WTC11 (cell line): ENCODE measurements at regions not wholly inside any gene's neighbourhood (a gene's known extent, or its start where the extent isn't known, plus 50 kb on each side); places are given as distances from the start of the nearest gene placed in this dataset.

Source experiments
- ATAC-seq: fragments of 200-7000 bp; cut with Tn5 transposase; 2 replicates; pipeline ENCODE4 v1.10.0; 2021; ENCODE audit warnings: mild to moderate bottlenecking, moderate library complexity
- CTCF ChIA-PET: fragments of 300-600 bp; sonication (Branson Sonifier 250); formaldehyde crosslinking; loops from one replicate; lab custom pipeline; 2021; ENCODE audit warnings: antibody characterized with exemption; lab: Charles Lee
- POLR2A ChIA-PET: fragments of 350-600 bp; sonication (Branson Sonifier 250); formaldehyde crosslinking; loops from one replicate; lab custom pipeline; 2021; ENCODE audit warnings: antibody characterized with exemption; lab: Charles Lee
- DNase-seq: peaks from one replicate; pipeline ENCODE4 v3.0.0; 2021; ENCODE audit warnings: low spot score
- H3K27ac Mint-ChIP-seq: 2 replicates; pipeline ENCODE4 v1.8.0; 2021; ENCODE audit warnings: mixed read lengths
- H3K27me3 Mint-ChIP-seq: 2 replicates; pipeline ENCODE4 v1.8.0; 2021; ENCODE audit warnings: low read depth, mild to moderate bottlenecking, moderate library complexity, mixed read lengths
- H3K36me3 Mint-ChIP-seq: 2 replicates; pipeline ENCODE4 v1.8.0; 2021; ENCODE audit warnings: mixed read lengths
- H3K4me1 Mint-ChIP-seq: 2 replicates; pipeline ENCODE4 v1.8.0; 2022; ENCODE audit warnings: mixed read lengths
- H3K4me3 Mint-ChIP-seq: 2 replicates; pipeline ENCODE4 v1.8.0; 2021; ENCODE audit warnings: mild to moderate bottlenecking, moderate library complexity, mixed read lengths
- H3K9me3 Mint-ChIP-seq: 2 replicates; pipeline ENCODE4 v1.8.0; 2021; ENCODE audit warnings: mixed read lengths
- CDX4 ChIP-seq: fragments of 250-450 bp; sonication (Bioruptor Pico); IDR thresholded peaks from 2 replicates; pipeline ENCODE4 v1.9.0; 2021; ENCODE audit warnings: moderate library complexity, mild to moderate bottlenecking, inconsistent platforms, borderline replicate concordance
- CTCF ChIP-seq: fragments of 200-600 bp; IDR thresholded peaks from 2 replicates; pipeline ENCODE4 v1.8.0; 2022; ENCODE audit warnings: antibody characterized with exemption
- E2F5 ChIP-seq: sonication (generic); formaldehyde crosslinking; IDR thresholded peaks from 2 replicates; pipeline ENCODE4 v1.8.1; 2022; ENCODE audit warnings: mild to moderate bottlenecking, moderate library complexity, missing genetic modification reagents
- ELF4 ChIP-seq: sonication (generic); formaldehyde crosslinking; IDR thresholded peaks from 2 replicates; pipeline ENCODE4 v1.8.1; 2022; ENCODE audit warnings: low read depth, mild to moderate bottlenecking, moderate library complexity, missing genetic modification reagents
- FOXP1 ChIP-seq: sonication (generic); formaldehyde crosslinking; IDR thresholded peaks from 2 replicates; pipeline ENCODE4 v1.8.0; 2022; ENCODE audit warnings: missing genetic modification reagents, mild to moderate bottlenecking, moderate library complexity, borderline replicate concordance
- GRHL2 ChIP-seq: fragments of 250-450 bp; sonication (Bioruptor Pico); IDR thresholded peaks from 2 replicates; pipeline ENCODE4 v1.8.0; 2022; ENCODE audit warnings: mild to moderate bottlenecking, moderate library complexity; ENCODE audit not compliant: insufficient replicate concordance, severe bottlenecking
- JAZF1 ChIP-seq: fragments of 250-450 bp; sonication (Bioruptor Pico); IDR thresholded peaks from 2 replicates; pipeline ENCODE4 v1.9.0; 2021; ENCODE audit warnings: moderate library complexity, mild to moderate bottlenecking, inconsistent platforms
- MYBL2 ChIP-seq: sonication (generic); formaldehyde crosslinking; IDR thresholded peaks from 2 replicates; pipeline ENCODE4 v1.8.1; 2023; ENCODE audit warnings: mild to moderate bottlenecking, moderate library complexity, missing genetic modification reagents
- NFE2L1 ChIP-seq: sonication (generic); formaldehyde crosslinking; IDR thresholded peaks from 2 replicates; pipeline ENCODE4 v1.8.1; 2023; ENCODE audit warnings: missing genetic modification reagents
- NFYB ChIP-seq: sonication (generic); formaldehyde crosslinking; conservative IDR thresholded peaks from 2 replicates; pipeline ENCODE4 v1.8.0; 2022; ENCODE audit warnings: low read depth, missing genetic modification reagents
- NR3C1 ChIP-seq: sonication (generic); formaldehyde crosslinking; conservative IDR thresholded peaks from 2 replicates; pipeline ENCODE4 v1.8.1; 2023; ENCODE audit warnings: low read depth, mild to moderate bottlenecking, missing genetic modification reagents
- SP1 ChIP-seq: sonication (generic); formaldehyde crosslinking; conservative IDR thresholded peaks from 2 replicates; pipeline ENCODE4 v1.8.1; 2022; ENCODE audit warnings: missing genetic modification reagents
- TCF7 ChIP-seq: sonication (generic); formaldehyde crosslinking; IDR thresholded peaks from 2 replicates; pipeline ENCODE4 v1.8.0; 2022; ENCODE audit warnings: mild to moderate bottlenecking, low read depth, missing genetic modification reagents, moderate library complexity
- ZNF396 ChIP-seq: fragments of 250-450 bp; sonication (Bioruptor Pico); IDR thresholded peaks from 2 replicates; pipeline ENCODE4 v1.8.0; 2021; ENCODE audit warnings: mild to moderate bottlenecking, moderate library complexity, borderline replicate concordance
- ZSCAN18 ChIP-seq: fragments of 250-450 bp; sonication (Bioruptor Pico); IDR thresholded peaks from 2 replicates; pipeline ENCODE4 v2.1.2; 2022; ENCODE audit warnings: mild to moderate bottlenecking, moderate library complexity
- TF ChIP-seq, protein P1 (sequence below): sonication (generic); formaldehyde crosslinking; IDR thresholded peaks from 2 replicates; pipeline ENCODE4 v1.8.1; 2022; ENCODE audit warnings: low read depth, mild to moderate bottlenecking, moderate library complexity, missing genetic modification reagents, borderline replicate concordance
- TF ChIP-seq, protein P2 (sequence below): sonication (generic); formaldehyde crosslinking; IDR thresholded peaks from 2 replicates; pipeline ENCODE4 v1.8.1; 2023; ENCODE audit warnings: mild to moderate bottlenecking, missing genetic modification reagents
- TF ChIP-seq, protein P3 (sequence below): sonication (generic); formaldehyde crosslinking; IDR thresholded peaks from 2 replicates; pipeline ENCODE4 v1.8.0; 2023; ENCODE audit warnings: missing genetic modification reagents

DNA sequence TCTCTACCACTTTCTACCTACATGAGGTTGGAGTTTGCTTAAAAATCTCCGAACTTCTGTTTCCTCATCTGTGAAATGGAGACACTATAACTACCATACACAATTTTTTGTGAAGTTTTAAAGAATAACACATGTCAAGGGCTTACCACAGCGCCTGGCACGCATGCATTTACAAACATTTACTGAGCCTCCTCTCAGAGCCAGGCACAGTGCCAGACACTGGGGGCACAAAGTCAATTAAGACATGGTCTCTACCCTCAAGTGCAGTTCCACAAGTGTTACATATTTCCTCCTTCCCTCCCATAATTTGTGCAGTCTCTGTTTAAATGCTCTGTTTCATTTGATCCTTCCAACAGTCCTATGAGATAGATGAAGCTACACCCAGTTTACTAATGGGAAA lies 356.4 kb upstream of the ESRRG start (continued):
- TF ChIP-seq NR3C1 (CRISPR knock-in tag) (no peak), JAZF1 (CRISPR knock-in tag) (no peak), ZNF396 (CRISPR knock-in tag) (no peak), ELF4 (CRISPR knock-in tag) (no peak), CDX4 (CRISPR knock-in tag) (no peak), NFE2L1 (no peak), NFYB (no peak), E2F5 (CRISPR knock-in tag) (no peak), TCF7 (CRISPR knock-in tag) (no peak)
- TF ChIP-seq, protein P1, sequence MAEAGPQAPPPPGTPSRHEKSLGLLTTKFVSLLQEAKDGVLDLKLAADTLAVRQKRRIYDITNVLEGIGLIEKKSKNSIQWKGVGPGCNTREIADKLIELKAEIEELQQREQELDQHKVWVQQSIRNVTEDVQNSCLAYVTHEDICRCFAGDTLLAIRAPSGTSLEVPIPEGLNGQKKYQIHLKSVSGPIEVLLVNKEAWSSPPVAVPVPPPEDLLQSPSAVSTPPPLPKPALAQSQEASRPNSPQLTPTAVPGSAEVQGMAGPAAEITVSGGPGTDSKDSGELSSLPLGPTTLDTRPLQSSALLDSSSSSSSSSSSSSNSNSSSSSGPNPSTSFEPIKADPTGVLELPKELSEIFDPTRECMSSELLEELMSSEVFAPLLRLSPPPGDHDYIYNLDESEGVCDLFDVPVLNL (CRISPR knock-in tag) = no peak
- TF ChIP-seq, protein P2, sequence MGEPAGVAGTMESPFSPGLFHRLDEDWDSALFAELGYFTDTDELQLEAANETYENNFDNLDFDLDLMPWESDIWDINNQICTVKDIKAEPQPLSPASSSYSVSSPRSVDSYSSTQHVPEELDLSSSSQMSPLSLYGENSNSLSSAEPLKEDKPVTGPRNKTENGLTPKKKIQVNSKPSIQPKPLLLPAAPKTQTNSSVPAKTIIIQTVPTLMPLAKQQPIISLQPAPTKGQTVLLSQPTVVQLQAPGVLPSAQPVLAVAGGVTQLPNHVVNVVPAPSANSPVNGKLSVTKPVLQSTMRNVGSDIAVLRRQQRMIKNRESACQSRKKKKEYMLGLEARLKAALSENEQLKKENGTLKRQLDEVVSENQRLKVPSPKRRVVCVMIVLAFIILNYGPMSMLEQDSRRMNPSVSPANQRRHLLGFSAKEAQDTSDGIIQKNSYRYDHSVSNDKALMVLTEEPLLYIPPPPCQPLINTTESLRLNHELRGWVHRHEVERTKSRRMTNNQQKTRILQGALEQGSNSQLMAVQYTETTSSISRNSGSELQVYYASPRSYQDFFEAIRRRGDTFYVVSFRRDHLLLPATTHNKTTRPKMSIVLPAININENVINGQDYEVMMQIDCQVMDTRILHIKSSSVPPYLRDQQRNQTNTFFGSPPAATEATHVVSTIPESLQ (CRISPR knock-in tag) = no peak

GRCh38 chr1:217078959-217079358 lies 355.7 kb upstream of the ESRRG start:
- Mint-ChIP-seq H3K27me3 (no peaks in the 10 kb centered on the region), H3K36me3 (no peaks in the 10 kb centered on the region), H3K4me1 (peaks cover 5% of the 10 kb centered on the region), H3K27ac (no peak overlapping the region), H3K9me3 (no peaks in the 10 kb centered on the region), H3K4me3 (no peak overlapping the region)
- ChIA-PET CTCF (no interaction called here), POLR2A (no interaction called here)
- TF ChIP-seq NFYB (no peak), ZSCAN18 (CRISPR knock-in tag) (no peak), MYBL2 (CRISPR knock-in tag) (no peak), SP1 (CRISPR knock-in tag) (no peak), FOXP1 (CRISPR knock-in tag) (no peak), GRHL2 (CRISPR knock-in tag) (no peak), CTCF (no peak), ELF4 (CRISPR knock-in tag) (no peak)
- TF ChIP-seq, protein P2 (CRISPR knock-in tag) = no peak
- TF ChIP-seq, protein P3, sequence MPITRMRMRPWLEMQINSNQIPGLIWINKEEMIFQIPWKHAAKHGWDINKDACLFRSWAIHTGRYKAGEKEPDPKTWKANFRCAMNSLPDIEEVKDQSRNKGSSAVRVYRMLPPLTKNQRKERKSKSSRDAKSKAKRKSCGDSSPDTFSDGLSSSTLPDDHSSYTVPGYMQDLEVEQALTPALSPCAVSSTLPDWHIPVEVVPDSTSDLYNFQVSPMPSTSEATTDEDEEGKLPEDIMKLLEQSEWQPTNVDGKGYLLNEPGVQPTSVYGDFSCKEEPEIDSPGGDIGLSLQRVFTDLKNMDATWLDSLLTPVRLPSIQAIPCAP (CRISPR knock-in tag) = no peak
- DNase-seq (no peak), ATAC-seq (no peak)
